ENCODE measurements at regions not wholly inside any gene's neighbourhood (a gene's known extent, or its start where the extent isn't known, plus 50 kb on each side); places are given as distances from the start of the nearest gene placed in this dataset.
"Not testable (repeated sequence)": the region's sequence is repeated elsewhere in the genome, so short reads cannot be mapped to it uniquely, and the experiment has no call there.

- H3K9me3 Mint-ChIP-seq (ENCODE audit: insufficient read depth); POLR2A ChIA-PET; H3K4me1 Mint-ChIP-seq (ENCODE audit: low read depth); H3K27ac Mint-ChIP-seq; ATAC-seq; DNase-seq; H3K36me3 Mint-ChIP-seq (ENCODE audit: low read depth); H3K4me3 Mint-ChIP-seq: not testable (repeated sequence)
- H3K27me3 Mint-ChIP-seq (ENCODE audit: low read depth) = peaks cover 15% of the 10 kb centered on the region
- CTCF ChIA-PET = interaction anchor here (2.7 kb wide), 1 partner anchor 18 kb away, joined by 8 read pairs; no protein-coding TSS in a partner anchor
Measured at GRCh38 chr14:23892289-23892688, 61.3 kb upstream of the DHRS4 start.

GRCh38 chr14:23894362-23895052 is 59.1 kb upstream of the DHRS4 start:
- peaks cover 5% of the 10 kb centered on the region for H3K27me3 Mint-ChIP-seq (ENCODE audit: low read depth)
- DNase-seq (no peak), ATAC-seq (no peak)
- no peaks in the 10 kb centered on the region for H3K4me1 Mint-ChIP-seq (ENCODE audit: low read depth)
- ChIA-PET POLR2A (no interaction called here), CTCF (interaction anchor here (2.7 kb wide), 1 partner anchor 16 kb away, joined by 8 read pairs; no protein-coding TSS in a partner anchor)
- no peaks in the 10 kb centered on the region for H3K36me3 Mint-ChIP-seq (ENCODE audit: low read depth)
- H3K27ac Mint-ChIP-seq = no peak overlapping the region
- H3K9me3 Mint-ChIP-seq (ENCODE audit: insufficient read depth) = no peaks in the 10 kb centered on the region
- no peak overlapping the region for H3K4me3 Mint-ChIP-seq

- Mint-ChIP-seq H3K9me3 (ENCODE audit: insufficient read depth) (no peaks in the 10 kb centered on the region), H3K4me3 (no peak overlapping the region), H3K27me3 (ENCODE audit: low read depth) (peaks cover 5% of the 10 kb centered on the region), H3K27ac (no peak overlapping the region), H3K4me1 (ENCODE audit: low read depth) (no peaks in the 10 kb centered on the region), H3K36me3 (ENCODE audit: low read depth) (no peaks in the 10 kb centered on the region)
- no peak for DNase-seq
- ATAC-seq = no peak
- ChIA-PET CTCF (interaction anchor here (2.7 kb wide), 1 partner anchor 15 kb away, joined by 8 read pairs; no protein-coding TSS in a partner anchor), POLR2A (no interaction called here)
Measured at GRCh38 chr14:23895053-23895419, 58.5 kb upstream of the DHRS4 start.

GRCh38 chr14:23895480-23895879 is 58.1 kb upstream of the DHRS4 start:
- Mint-ChIP-seq H3K27me3 (ENCODE audit: low read depth) (peaks cover 3% of the 10 kb centered on the region), H3K4me1 (ENCODE audit: low read depth) (no peaks in the 10 kb centered on the region), H3K4me3 (no peak overlapping the region), H3K9me3 (ENCODE audit: insufficient read depth) (no peaks in the 10 kb centered on the region), H3K36me3 (ENCODE audit: low read depth) (no peaks in the 10 kb centered on the region), H3K27ac (no peak overlapping the region)
- DNase-seq (no peak), ATAC-seq (no peak)
- CTCF ChIA-PET = no interaction called here
- POLR2A ChIA-PET = no interaction called here

GRCh38 chr14:23896609-23897153 is 56.9 kb upstream of the DHRS4 start:
- CTCF ChIA-PET = interaction anchor here (0.7 kb wide), 2 partner anchors 31 to 265 kb away, joined by 3 to 7 read pairs; no protein-coding TSS in a partner anchor
- DNase-seq = no peak
- POLR2A ChIA-PET = no interaction called here
- H3K9me3 Mint-ChIP-seq (ENCODE audit: insufficient read depth) = no peaks in the 10 kb centered on the region
- H3K4me1 Mint-ChIP-seq (ENCODE audit: low read depth) = no peaks in the 10 kb centered on the region
- no peak overlapping the region for H3K4me3 Mint-ChIP-seq
- no peak for ATAC-seq
- H3K27me3 Mint-ChIP-seq (ENCODE audit: low read depth) = peaks cover 7% of the 10 kb centered on the region
- H3K27ac Mint-ChIP-seq = no peak overlapping the region
- no peaks in the 10 kb centered on the region for H3K36me3 Mint-ChIP-seq (ENCODE audit: low read depth)

- H3K4me3 Mint-ChIP-seq; H3K36me3 Mint-ChIP-seq (ENCODE audit: low read depth); POLR2A ChIA-PET; H3K4me1 Mint-ChIP-seq (ENCODE audit: low read depth); DNase-seq; ATAC-seq; H3K27me3 Mint-ChIP-seq (ENCODE audit: low read depth); H3K27ac Mint-ChIP-seq; H3K9me3 Mint-ChIP-seq (ENCODE audit: insufficient read depth): not testable (repeated sequence)
- CTCF ChIA-PET = interaction anchor here (0.7 kb wide), 1 partner anchor 265 kb away, joined by 7 read pairs; no protein-coding TSS in a partner anchor
Measured at GRCh38 chr14:23897291-23897690, 56.3 kb upstream of the DHRS4 start.

GRCh38 chr14:23898359-23898758 is 55.2 kb upstream of the DHRS4 start:
- H3K36me3 Mint-ChIP-seq (ENCODE audit: low read depth); POLR2A ChIA-PET; DNase-seq; H3K27me3 Mint-ChIP-seq (ENCODE audit: low read depth); H3K27ac Mint-ChIP-seq; H3K9me3 Mint-ChIP-seq (ENCODE audit: insufficient read depth); H3K4me1 Mint-ChIP-seq (ENCODE audit: low read depth); H3K4me3 Mint-ChIP-seq; CTCF ChIA-PET; ATAC-seq: not testable (repeated sequence)

GRCh38 chr14:23899788-23900187 is 53.8 kb upstream of the DHRS4 start:
- POLR2A ChIA-PET = no interaction called here
- Mint-ChIP-seq H3K36me3 (ENCODE audit: low read depth) (no peaks in the 10 kb centered on the region), H3K4me1 (ENCODE audit: low read depth) (no peaks in the 10 kb centered on the region), H3K27me3 (ENCODE audit: low read depth) (peaks cover 10% of the 10 kb centered on the region), H3K4me3 (no peak overlapping the region), H3K27ac (no peak overlapping the region), H3K9me3 (ENCODE audit: insufficient read depth) (no peaks in the 10 kb centered on the region)
- ATAC-seq (no peak), DNase-seq (no peak)
- CTCF ChIA-PET = interaction anchor here (0.8 to 1.6 kb wide), 3 partner anchors 11 to 268 kb away, joined by 3 to 4 read pairs (median 3); no protein-coding TSS in a partner anchor

- Mint-ChIP-seq H3K27me3 (ENCODE audit: low read depth) (peaks cover 17% of the 10 kb centered on the region), H3K4me1 (ENCODE audit: low read depth) (no peaks in the 10 kb centered on the region), H3K36me3 (ENCODE audit: low read depth) (no peaks in the 10 kb centered on the region), H3K4me3 (no peak overlapping the region), H3K27ac (no peak overlapping the region), H3K9me3 (ENCODE audit: insufficient read depth) (no peaks in the 10 kb centered on the region)
- POLR2A ChIA-PET = interaction anchor here (0.7 kb wide), 1 partner anchor 1920 kb away, joined by 4 read pairs; no protein-coding TSS in a partner anchor
- CTCF ChIA-PET = no interaction called here
- no peak for DNase-seq
- no peak for ATAC-seq
Measured at GRCh38 chr14:23903442-23903841, 50.1 kb upstream of the DHRS4 start.

All from activated CD8-positive, alpha-beta T cell treated with anti-CD3 and anti-CD28 coated beads, Interleukin-2, amount 10 ng/mL, durations not matched to agents 7 days and 5 days (primary cell).